Fibroblast of the aortic adventitia (primary cell): ENCODE measurements at regions not wholly inside any gene's neighbourhood (a gene's known extent, or its start where the extent isn't known, plus 50 kb on each side); places are given as distances from the start of the nearest gene placed in this dataset.

Experiments
- DNase-seq: peaks from one replicate; pipeline ENCODE4 v3.0.0-alpha.2; 2010; ENCODE audit warnings: low read depth
- H3K4me3 ChIP-seq: 2 replicates; pipeline ENCODE4 v1.5.1; 2011; ENCODE audit warnings: low read depth, mild to moderate bottlenecking, control low read depth, low read length, moderate library complexity
- TF ChIP-seq, protein P1 (sequence below): IDR thresholded peaks from 2 replicates; pipeline ENCODE4 v1.5.1; 2011; ENCODE audit warnings: mild to moderate bottlenecking, low read length, control low read depth, inconsistent platforms; ENCODE audit not compliant: insufficient read depth

DNA sequence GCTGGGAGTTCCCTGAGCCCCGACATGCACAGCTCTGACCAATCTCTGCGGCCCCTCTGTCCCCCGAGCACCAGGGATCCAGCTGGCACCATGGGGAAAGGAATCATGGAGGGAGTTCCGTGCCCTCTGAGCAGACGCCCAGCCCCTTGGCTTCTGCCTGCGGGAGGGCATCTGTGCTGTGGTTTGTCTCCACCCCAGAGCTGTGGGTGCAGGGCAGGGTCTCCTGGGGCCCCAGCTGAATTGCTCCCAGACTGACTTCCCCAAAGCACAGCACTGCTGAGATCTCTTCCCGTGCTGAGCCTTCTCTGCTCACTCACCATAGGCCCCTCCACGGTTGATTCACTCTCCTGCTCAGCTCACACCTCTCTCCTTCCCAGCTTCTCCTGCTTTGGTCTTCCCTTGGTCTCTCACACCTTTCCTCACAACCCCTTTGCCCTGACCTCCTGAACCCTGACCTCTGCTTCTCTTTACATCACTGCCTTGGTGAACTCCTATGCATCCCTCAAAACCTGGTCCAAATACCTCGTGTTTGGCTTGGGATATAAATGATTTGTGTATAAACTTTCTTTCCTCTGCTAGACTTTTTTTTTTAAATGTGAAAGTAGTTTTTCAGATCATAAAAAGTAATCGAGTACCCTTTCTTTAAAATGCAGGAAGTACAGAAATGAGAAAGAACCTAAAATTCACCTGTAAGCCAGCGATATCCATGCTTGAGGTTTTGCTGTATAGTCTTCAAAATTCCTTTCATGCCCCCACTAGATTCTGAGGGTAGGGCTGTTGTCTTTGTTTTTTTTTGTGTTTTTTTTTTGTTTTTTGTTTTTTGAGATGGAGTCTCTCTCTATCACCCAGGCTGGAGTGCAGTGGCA, 265.3 kb downstream of the SEC14L1 start:
- H3K4me3 ChIP-seq = no peak overlapping the region
- no peak for DNase-seq
- TF ChIP-seq, protein P1, sequence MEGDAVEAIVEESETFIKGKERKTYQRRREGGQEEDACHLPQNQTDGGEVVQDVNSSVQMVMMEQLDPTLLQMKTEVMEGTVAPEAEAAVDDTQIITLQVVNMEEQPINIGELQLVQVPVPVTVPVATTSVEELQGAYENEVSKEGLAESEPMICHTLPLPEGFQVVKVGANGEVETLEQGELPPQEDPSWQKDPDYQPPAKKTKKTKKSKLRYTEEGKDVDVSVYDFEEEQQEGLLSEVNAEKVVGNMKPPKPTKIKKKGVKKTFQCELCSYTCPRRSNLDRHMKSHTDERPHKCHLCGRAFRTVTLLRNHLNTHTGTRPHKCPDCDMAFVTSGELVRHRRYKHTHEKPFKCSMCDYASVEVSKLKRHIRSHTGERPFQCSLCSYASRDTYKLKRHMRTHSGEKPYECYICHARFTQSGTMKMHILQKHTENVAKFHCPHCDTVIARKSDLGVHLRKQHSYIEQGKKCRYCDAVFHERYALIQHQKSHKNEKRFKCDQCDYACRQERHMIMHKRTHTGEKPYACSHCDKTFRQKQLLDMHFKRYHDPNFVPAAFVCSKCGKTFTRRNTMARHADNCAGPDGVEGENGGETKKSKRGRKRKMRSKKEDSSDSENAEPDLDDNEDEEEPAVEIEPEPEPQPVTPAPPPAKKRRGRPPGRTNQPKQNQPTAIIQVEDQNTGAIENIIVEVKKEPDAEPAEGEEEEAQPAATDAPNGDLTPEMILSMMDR = no peak

DNA sequence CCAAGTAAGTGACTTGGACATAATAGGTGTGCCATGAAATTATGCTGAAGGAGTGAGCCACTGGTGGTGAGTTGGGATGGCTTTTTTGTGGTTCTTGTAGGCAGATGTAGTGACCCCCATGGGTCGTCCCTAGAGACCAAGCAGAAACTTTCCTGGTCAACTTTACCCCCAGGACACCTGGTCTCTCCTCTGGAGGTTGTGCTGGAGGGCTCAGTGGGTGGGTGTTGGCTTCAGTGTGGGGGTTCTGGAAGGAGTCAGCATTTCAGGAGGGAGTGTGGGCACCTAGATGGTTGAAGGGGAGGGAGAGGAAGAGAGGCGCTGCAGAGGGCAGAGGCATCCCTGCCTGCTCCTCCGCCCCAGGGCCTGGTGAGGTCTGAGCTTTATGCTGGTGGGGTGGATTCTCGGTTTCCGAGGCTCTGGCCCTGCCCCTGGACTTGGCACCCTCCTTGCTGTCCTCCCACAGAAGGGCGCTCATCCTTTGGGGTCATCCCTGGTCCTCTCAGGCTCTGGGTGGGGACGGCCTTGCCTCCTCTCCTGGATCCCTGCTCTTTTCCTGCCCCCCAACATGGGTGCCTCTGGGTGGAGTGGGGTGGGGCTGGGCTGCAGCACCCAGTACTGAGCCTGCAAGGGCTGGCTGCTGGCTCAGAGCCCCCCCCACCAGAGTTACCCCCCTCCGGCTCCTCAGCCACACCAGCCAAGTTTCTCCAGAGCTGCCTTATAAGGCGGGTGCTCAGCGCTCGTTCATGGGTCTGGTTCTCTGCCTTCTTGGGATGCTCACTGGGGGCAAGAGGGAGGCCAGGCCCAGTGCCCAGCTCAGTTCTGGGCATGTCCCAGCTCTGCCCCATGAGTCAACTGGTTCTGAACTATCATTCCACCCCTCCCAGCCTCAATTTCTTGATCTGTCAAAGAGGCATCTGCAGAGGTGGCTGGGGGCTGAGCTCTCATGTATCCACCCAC, 266.8 kb downstream of the SEC14L1 start:
- TF ChIP-seq, protein P1 = no peak
- DNase-seq = no peak
- no peak overlapping the region for H3K4me3 ChIP-seq

DNA sequence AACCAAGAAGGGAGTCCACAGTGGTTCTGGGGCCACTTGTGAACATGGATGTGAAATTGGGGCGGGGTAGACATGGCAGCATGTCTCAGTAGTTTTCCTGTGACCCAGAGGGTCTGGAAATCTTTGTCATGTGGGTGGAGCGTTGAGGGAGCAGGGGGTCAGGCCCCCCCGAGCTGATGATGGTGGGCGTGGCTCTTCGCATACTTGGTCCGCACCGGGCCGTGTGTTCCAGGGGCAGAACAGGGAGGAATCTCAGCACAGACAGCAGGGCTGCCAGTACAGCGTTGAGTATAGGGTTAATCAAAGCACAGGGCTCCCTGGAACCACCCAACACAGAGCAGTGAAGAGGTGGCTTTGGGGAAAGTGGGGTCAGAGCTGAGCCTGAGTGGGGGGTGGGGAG, 267.5 kb downstream of the SEC14L1 start:
- DNase-seq = no peak
- TF ChIP-seq, protein P1 = no peak
- no peak overlapping the region for H3K4me3 ChIP-seq

DNA sequence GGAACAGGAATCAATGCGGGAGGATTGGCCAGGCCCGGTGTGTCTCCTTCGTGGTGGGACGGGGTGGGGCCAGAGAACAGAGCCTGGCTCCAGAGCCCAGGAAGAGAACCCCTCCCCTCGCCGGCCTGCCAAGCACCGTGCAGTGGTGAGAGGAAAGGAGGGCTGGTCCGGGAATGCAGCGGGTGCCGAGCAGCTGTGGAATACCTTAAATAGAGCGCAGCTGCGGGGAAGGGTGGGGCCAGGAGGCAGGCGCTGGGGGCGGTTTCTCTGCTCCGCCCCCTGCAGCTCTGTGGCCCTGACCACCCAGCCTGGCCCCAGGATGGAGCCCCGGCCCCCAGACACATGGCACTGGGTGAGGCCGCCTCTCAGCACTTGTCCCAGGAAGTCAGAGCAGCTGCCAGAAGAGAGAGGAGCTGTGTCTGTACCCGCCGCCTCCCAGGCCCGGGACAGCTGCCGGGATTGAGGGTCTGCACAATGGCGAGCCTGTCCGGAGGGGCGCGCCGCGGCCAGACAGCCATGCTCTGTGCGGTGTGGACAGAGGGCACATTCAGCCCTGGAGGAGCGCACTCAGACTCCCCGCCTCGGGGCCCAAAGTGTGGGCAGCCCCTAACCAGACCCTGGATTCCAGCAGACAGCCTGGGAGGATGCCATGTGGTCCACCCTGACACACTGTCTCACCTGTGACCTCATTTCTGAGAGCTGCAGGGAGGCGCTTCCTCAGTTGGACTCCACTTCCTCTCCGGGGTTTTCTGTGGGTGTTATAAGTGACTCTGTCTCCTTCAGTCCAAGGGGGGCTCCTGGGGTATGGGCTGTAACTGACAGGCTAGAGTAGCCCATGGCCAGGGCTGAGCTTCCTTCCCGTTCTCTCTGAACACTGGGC, 268.8 kb downstream of the SEC14L1 start:
- TF ChIP-seq, protein P1 = no peak
- DNase-seq = peak; percentile 77
- no peak overlapping the region for H3K4me3 ChIP-seq

DNA sequence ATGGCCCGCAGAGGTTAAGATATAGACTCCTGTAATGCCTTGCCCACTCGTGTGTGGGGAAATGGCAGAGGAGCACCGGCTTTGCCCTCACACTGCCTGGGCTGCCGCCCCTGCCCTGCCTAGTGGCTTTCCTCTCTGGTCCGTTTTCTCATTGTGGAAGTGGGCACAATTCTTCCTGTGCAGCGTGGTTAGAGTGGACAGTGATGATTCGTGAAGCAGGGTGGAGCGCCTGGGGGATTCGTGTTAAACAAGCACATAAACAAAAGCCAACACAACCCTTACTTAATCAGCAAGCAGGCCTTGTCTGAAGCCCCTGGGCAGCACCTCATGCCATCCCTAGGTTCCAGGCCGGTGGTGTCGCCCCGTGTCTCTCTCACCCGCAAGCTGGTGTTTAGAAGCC, 269.7 kb downstream of the SEC14L1 start:
- no peak overlapping the region for H3K4me3 ChIP-seq
- DNase-seq = no peak
- TF ChIP-seq, protein P1 = no peak

DNA sequence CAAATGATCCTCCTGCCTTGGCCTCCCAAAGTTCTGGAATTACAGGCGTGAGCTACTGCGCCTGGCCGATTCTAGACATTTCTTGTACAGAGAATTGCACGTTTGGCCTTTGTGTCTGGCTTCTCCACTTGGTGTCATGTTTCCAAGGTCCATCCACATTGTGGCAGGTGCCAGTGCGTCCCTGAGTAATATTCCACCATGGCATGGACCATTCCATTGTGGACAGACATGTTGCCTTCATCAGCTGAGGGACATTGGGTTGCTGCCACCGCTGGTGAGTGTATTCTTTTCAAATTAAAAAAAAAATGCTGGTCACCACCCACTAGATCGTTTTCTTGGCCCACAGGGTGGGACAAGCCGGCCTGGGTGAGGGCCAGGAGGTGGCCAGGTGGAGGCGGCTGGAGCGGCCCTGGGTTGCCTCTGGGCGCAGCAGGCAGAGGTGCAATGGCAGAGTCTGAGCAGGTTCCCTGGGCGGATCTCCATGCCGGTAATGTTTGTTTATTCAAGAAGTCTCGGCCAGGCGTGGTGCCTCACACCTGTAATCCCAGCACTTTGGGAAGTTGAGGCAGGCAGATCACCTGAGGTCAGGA, 274.1 kb downstream of the SEC14L1 start:
- no peak for DNase-seq
- no peak overlapping the region for H3K4me3 ChIP-seq
- TF ChIP-seq, protein P1 = no peak
